ENCODE measurements at regions not wholly inside any gene's neighbourhood (a gene's known extent, or its start where the extent isn't known, plus 50 kb on each side); places are given as distances from the start of the nearest gene placed in this dataset.

DNA sequence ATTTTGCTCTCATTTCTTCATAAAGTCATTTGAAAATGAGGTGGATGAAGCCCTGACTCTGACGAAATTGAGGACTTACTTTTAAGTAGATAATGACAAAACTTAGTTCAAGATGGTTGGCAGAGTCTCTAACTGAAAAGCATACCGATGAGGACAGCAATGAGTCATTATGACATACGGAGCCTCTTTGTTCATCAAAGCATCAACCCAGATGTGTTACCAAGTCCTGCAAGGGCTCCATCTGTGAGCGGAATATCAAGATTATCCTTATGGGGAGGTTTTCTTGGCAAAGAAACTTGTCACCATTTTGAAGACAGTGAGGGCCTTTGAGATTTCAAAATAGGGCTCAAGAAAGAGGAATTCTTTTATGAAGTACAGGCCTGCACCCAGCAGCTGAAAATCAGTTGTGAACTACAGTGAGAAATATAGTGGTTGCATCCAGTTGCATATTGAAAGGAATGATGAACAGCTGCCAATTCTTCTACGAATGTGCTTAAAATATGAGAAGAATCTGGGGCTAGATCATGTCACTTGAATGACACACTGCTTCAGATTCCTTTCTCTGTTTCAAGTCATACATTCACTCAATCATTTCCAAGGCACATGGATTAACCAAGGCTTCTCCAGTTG lies 86.6 kb upstream of the SLC24A2 start:
- TF ChIP-seq, protein P1, sequence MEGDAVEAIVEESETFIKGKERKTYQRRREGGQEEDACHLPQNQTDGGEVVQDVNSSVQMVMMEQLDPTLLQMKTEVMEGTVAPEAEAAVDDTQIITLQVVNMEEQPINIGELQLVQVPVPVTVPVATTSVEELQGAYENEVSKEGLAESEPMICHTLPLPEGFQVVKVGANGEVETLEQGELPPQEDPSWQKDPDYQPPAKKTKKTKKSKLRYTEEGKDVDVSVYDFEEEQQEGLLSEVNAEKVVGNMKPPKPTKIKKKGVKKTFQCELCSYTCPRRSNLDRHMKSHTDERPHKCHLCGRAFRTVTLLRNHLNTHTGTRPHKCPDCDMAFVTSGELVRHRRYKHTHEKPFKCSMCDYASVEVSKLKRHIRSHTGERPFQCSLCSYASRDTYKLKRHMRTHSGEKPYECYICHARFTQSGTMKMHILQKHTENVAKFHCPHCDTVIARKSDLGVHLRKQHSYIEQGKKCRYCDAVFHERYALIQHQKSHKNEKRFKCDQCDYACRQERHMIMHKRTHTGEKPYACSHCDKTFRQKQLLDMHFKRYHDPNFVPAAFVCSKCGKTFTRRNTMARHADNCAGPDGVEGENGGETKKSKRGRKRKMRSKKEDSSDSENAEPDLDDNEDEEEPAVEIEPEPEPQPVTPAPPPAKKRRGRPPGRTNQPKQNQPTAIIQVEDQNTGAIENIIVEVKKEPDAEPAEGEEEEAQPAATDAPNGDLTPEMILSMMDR (IDR thresholded peaks at IDR 0.05): no peak
- TF ChIP-seq EZH2 (IDR thresholded peaks at IDR 0.05): no peak

Measured in neural progenitor cell (in vitro differentiated cells).